Naive thymus-derived CD8-positive, alpha-beta T cell (primary cell): ENCODE measurements at regions not wholly inside any gene's neighbourhood (a gene's known extent, or its start where the extent isn't known, plus 50 kb on each side); places are given as distances from the start of the nearest gene placed in this dataset.

ENCODE experiments used
- ATAC-seq, 2 donors: fragments of 150-1000 bp; cut with Tn5 transposase in 1 of 2; sonication (Bioruptor Pico), chemical (Tn5 transposase) in 1 of 2; 1 replicate in 1 of 2; 2 replicates in 1 of 2; pipeline ENCODE4 v1.10.0; 2021; ENCODE audit warnings: mild to moderate bottlenecking in 2 of 2, moderate library complexity in 2 of 2
- POLR2A ChIA-PET: fragments of 350-600 bp; sonication (Branson Sonifier 250); formaldehyde crosslinking; loops from one replicate; lab custom pipeline; 2021; ENCODE audit warnings: antibody characterized with exemption; lab: Charles Lee
- DNase-seq, 10 donors: peaks; one replicate each; pipeline versions ENCODE4 v3.0.0 to v3.0.0-alpha.2; 2020 to 2022
- H3K27ac Mint-ChIP-seq, 10 donors: one replicate each; pipeline ENCODE4 v1.8.0; 2020 to 2022; ENCODE audit warnings: mild to moderate bottlenecking in 10 of 10, mixed read lengths in 10 of 10, moderate library complexity in 4 of 10, inconsistent platforms in 1 of 10
- H3K27me3 Mint-ChIP-seq, 5 donors: one replicate each; pipeline ENCODE4 v1.8.0; 2021 to 2022; ENCODE audit warnings: mixed read lengths in 5 of 5
- H3K36me3 Mint-ChIP-seq, 3 donors: one replicate each; pipeline ENCODE4 v1.8.0; 2020 to 2022; ENCODE audit warnings: mixed read lengths in 3 of 3, mild to moderate bottlenecking in 2 of 3, inconsistent platforms in 1 of 3
- H3K4me1 Mint-ChIP-seq, 4 donors: one replicate each; pipeline ENCODE4 v1.8.0; 2021 to 2022; ENCODE audit warnings: mixed read lengths in 4 of 4
- H3K4me3 Mint-ChIP-seq, 10 donors: one replicate each; pipeline ENCODE4 v1.8.0; 2020 to 2022; ENCODE audit warnings: mild to moderate bottlenecking in 10 of 10, mixed read lengths in 10 of 10, moderate library complexity in 6 of 10, inconsistent platforms in 1 of 10
- H3K9me3 Mint-ChIP-seq, 9 donors: one replicate each; pipeline ENCODE4 v1.8.0; 2020 to 2022; ENCODE audit warnings: mixed read lengths in 9 of 9, mild to moderate bottlenecking in 3 of 9, inconsistent platforms in 1 of 9, moderate library complexity in 1 of 9

- POLR2A ChIA-PET = no interaction called here
- H3K4me1 Mint-ChIP-seq = no peaks in the 10 kb centered on the region
- H3K4me3 Mint-ChIP-seq = no peak overlapping the region
- no peak overlapping the region for H3K27ac Mint-ChIP-seq
- no peak for DNase-seq
- ATAC-seq = no peak
- peaks cover 0 to 18% (median 12%) of the 10 kb centered on the region in 5 donors for H3K27me3 Mint-ChIP-seq
- peaks cover 0 to 10% (median 1%) of the 10 kb centered on the region in 9 donors for H3K9me3 Mint-ChIP-seq
- H3K36me3 Mint-ChIP-seq = no peaks in the 10 kb centered on the region
Measured at GRCh38 chr14:30330033-30330432, 228.9 kb upstream of the G2E3 start.

GRCh38 chr14:30330445-30330844 is 228.5 kb upstream of the G2E3 start:
- ATAC-seq = no peak
- Mint-ChIP-seq H3K4me3 (no peak overlapping the region), H3K4me1 (no peaks in the 10 kb centered on the region), H3K36me3 (no peaks in the 10 kb centered on the region), H3K9me3 (peaks cover 0 to 10% (median 1%) of the 10 kb centered on the region in 9 donors), H3K27me3 (peaks cover 0 to 18% (median 12%) of the 10 kb centered on the region in 5 donors), H3K27ac (no peak overlapping the region)
- POLR2A ChIA-PET = no interaction called here
- no peak for DNase-seq

GRCh38 chr14:30331030-30331429 is 227.9 kb upstream of the G2E3 start:
- no peaks in the 10 kb centered on the region for H3K36me3 Mint-ChIP-seq
- H3K27me3 Mint-ChIP-seq = peaks cover 0 to 18% (median 10%) of the 10 kb centered on the region in 5 donors
- POLR2A ChIA-PET = no interaction called here
- ATAC-seq (no peak), DNase-seq (no peak)
- no peak overlapping the region for H3K4me3 Mint-ChIP-seq
- H3K9me3 Mint-ChIP-seq = peaks cover 0 to 10% (median 1%) of the 10 kb centered on the region in 9 donors
- H3K4me1 Mint-ChIP-seq = no peaks in the 10 kb centered on the region
- H3K27ac Mint-ChIP-seq = no peak overlapping the region

- peaks cover 0 to 18% (median 10%) of the 10 kb centered on the region in 5 donors for H3K27me3 Mint-ChIP-seq
- H3K4me1 Mint-ChIP-seq = no peaks in the 10 kb centered on the region
- H3K4me3 Mint-ChIP-seq = no peak overlapping the region
- DNase-seq (no peak), ATAC-seq (no peak)
- no peak overlapping the region for H3K27ac Mint-ChIP-seq
- H3K9me3 Mint-ChIP-seq = peaks cover 0 to 10% (median 1%) of the 10 kb centered on the region in 9 donors
- POLR2A ChIA-PET = no interaction called here
- no peaks in the 10 kb centered on the region for H3K36me3 Mint-ChIP-seq
Measured at GRCh38 chr14:30332374-30332773, 226.6 kb upstream of the G2E3 start.

GRCh38 chr14:30333934-30334333 is 225.0 kb upstream of the G2E3 start:
- Mint-ChIP-seq H3K27me3 (peaks cover 0 to 18% (median 8%) of the 10 kb centered on the region in 5 donors), H3K27ac (no peak overlapping the region), H3K4me3 (no peak overlapping the region), H3K4me1 (no peaks in the 10 kb centered on the region), H3K9me3 (peaks cover 0 to 10% (median 0%) of the 10 kb centered on the region in 9 donors), H3K36me3 (no peaks in the 10 kb centered on the region)
- DNase-seq (no peak), ATAC-seq (no peak)
- POLR2A ChIA-PET = no interaction called here

- POLR2A ChIA-PET = no interaction called here
- peaks cover 0 to 5% (median 0%) of the 10 kb centered on the region in 9 donors for H3K9me3 Mint-ChIP-seq
- H3K36me3 Mint-ChIP-seq = no peaks in the 10 kb centered on the region
- no peaks in the 10 kb centered on the region for H3K4me1 Mint-ChIP-seq
- no peak overlapping the region for H3K27ac Mint-ChIP-seq
- no peak for DNase-seq
- no peak for ATAC-seq
- H3K4me3 Mint-ChIP-seq = no peak overlapping the region
- peaks cover 0 to 18% (median 8%) of the 10 kb centered on the region in 5 donors for H3K27me3 Mint-ChIP-seq
Measured at GRCh38 chr14:30337456-30337855, 221.5 kb upstream of the G2E3 start.

- Mint-ChIP-seq H3K27me3 (peaks cover 0 to 6% (median 4%) of the 10 kb centered on the region in 5 donors), H3K9me3 (no peaks in the 10 kb centered on the region), H3K36me3 (no peaks in the 10 kb centered on the region), H3K4me3 (no peak overlapping the region), H3K27ac (no peak overlapping the region), H3K4me1 (no peaks in the 10 kb centered on the region)
- POLR2A ChIA-PET = no interaction called here
- no peak for DNase-seq
- no peak for ATAC-seq
Measured at GRCh38 chr14:30339311-30339901, 219.6 kb upstream of the G2E3 start.

- Mint-ChIP-seq H3K27me3 (peaks cover 0 to 8% (median 2%) of the 10 kb centered on the region in 5 donors), H3K27ac (no peak overlapping the region)
Measured at GRCh38 chr14:30340495-30340894, 218.5 kb upstream of the G2E3 start.

GRCh38 chr14:30345511-30345910 is 213.4 kb upstream of the G2E3 start:
- no peaks in the 10 kb centered on the region for H3K4me1 Mint-ChIP-seq
- peaks cover 0 to 11% (median 0%) of the 10 kb centered on the region in 9 donors for H3K9me3 Mint-ChIP-seq
- no peak overlapping the region for H3K4me3 Mint-ChIP-seq
- H3K36me3 Mint-ChIP-seq = no peaks in the 10 kb centered on the region
- no peak overlapping the region for H3K27ac Mint-ChIP-seq
- ATAC-seq = no peak
- DNase-seq = no peak
- POLR2A ChIA-PET = no interaction called here
- peaks cover 0 to 15% (median 3%) of the 10 kb centered on the region in 5 donors for H3K27me3 Mint-ChIP-seq

More at GRCh38 chr14:30340495-30340894, 218.5 kb upstream of the G2E3 start:
- H3K4me3 Mint-ChIP-seq = no peak overlapping the region
- DNase-seq (no peak), ATAC-seq (no peak)
- POLR2A ChIA-PET = no interaction called here
- H3K4me1 Mint-ChIP-seq = no peaks in the 10 kb centered on the region
- no peaks in the 10 kb centered on the region for H3K36me3 Mint-ChIP-seq
- H3K9me3 Mint-ChIP-seq = peaks cover 0 to 3% (median 0%) of the 10 kb centered on the region in 9 donors

- peaks cover 0 to 14% (median 3%) of the 10 kb centered on the region in 5 donors for H3K27me3 Mint-ChIP-seq
- no peak overlapping the region for H3K4me3 Mint-ChIP-seq
- H3K4me1 Mint-ChIP-seq = no peaks in the 10 kb centered on the region
- POLR2A ChIA-PET = no interaction called here
- H3K27ac Mint-ChIP-seq = no peak overlapping the region
- ATAC-seq = no peak
- no peak for DNase-seq
- peaks cover 0 to 11% (median 0%) of the 10 kb centered on the region in 9 donors for H3K9me3 Mint-ChIP-seq
- H3K36me3 Mint-ChIP-seq = no peaks in the 10 kb centered on the region
Measured at GRCh38 chr14:30348445-30348844, 210.5 kb upstream of the G2E3 start.

GRCh38 chr14:30349520-30349919 is 209.4 kb upstream of the G2E3 start:
- no peak for DNase-seq
- Mint-ChIP-seq H3K4me3 (no peak overlapping the region), H3K27me3 (peaks cover 0 to 13% (median 3%) of the 10 kb centered on the region in 5 donors), H3K4me1 (no peaks in the 10 kb centered on the region), H3K9me3 (peaks cover 0 to 11% (median 0%) of the 10 kb centered on the region in 9 donors), H3K36me3 (no peaks in the 10 kb centered on the region), H3K27ac (no peak overlapping the region)
- no peak for ATAC-seq
- POLR2A ChIA-PET = no interaction called here

GRCh38 chr14:30354439-30354838 is 204.5 kb upstream of the G2E3 start:
- H3K4me3 Mint-ChIP-seq = no peak overlapping the region
- peaks cover 0 to 4% (median 0%) of the 10 kb centered on the region in 9 donors for H3K9me3 Mint-ChIP-seq
- peaks cover 0 to 11% (median 0%) of the 10 kb centered on the region in 4 donors for H3K4me1 Mint-ChIP-seq
- H3K36me3 Mint-ChIP-seq = peaks cover 0 to under 1% (median 0%) of the 10 kb centered on the region in 3 donors
- no peak overlapping the region for H3K27ac Mint-ChIP-seq
- POLR2A ChIA-PET = no interaction called here
- no peak for ATAC-seq
- peaks cover 3 to 45% (median 8%) of the 10 kb centered on the region in 5 donors for H3K27me3 Mint-ChIP-seq
- DNase-seq = no peak

- ATAC-seq = no peak
- peaks cover 0 to 11% (median 0%) of the 10 kb centered on the region in 4 donors for H3K4me1 Mint-ChIP-seq
- H3K27me3 Mint-ChIP-seq = peaks cover 2 to 54% (median 15%) of the 10 kb centered on the region in 5 donors
- H3K27ac Mint-ChIP-seq = no peak overlapping the region
- H3K4me3 Mint-ChIP-seq = no peak overlapping the region
- peaks cover 0 to 6% (median 0%) of the 10 kb centered on the region in 3 donors for H3K36me3 Mint-ChIP-seq
- POLR2A ChIA-PET = no interaction called here
- DNase-seq = no peak
- H3K9me3 Mint-ChIP-seq = peaks cover 0 to 9% (median 2%) of the 10 kb centered on the region in 9 donors
Measured at GRCh38 chr14:30355431-30355913, 203.5 kb upstream of the G2E3 start.
